GM18870 (cell line): ENCODE measurements at regions not wholly inside any gene's neighbourhood (a gene's known extent, or its start where the extent isn't known, plus 50 kb on each side); places are given as distances from the start of the nearest gene placed in this dataset.

ENCODE experiments used
- ATAC-seq: cut with Tn5 transposase; IDR thresholded peaks from one replicate; pipeline ENCODE4 v1.9.1; 2021; ENCODE audit warnings: moderate library complexity; ENCODE audit not compliant: unreplicated experiment

DNA sequence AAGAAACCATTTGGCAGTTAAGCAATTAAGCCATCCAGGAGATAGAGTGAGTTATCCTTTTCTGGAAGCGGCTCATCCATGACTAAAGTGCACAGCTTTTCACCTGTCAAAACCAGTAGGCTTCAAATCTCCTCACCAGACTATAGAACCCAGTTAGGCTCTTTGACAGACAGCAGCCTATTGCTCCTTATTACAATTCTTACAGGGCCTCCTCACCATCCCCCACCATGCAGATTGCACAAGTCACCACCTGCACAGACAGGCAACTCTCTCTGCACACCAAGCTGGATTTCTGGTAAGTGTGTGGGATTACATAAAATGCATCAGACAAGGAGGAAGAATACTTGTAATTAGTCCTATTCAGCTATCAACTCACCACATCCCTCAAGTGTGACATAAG, 301.6 kb downstream of the SNX13 start:
- ATAC-seq = no peak

DNA sequence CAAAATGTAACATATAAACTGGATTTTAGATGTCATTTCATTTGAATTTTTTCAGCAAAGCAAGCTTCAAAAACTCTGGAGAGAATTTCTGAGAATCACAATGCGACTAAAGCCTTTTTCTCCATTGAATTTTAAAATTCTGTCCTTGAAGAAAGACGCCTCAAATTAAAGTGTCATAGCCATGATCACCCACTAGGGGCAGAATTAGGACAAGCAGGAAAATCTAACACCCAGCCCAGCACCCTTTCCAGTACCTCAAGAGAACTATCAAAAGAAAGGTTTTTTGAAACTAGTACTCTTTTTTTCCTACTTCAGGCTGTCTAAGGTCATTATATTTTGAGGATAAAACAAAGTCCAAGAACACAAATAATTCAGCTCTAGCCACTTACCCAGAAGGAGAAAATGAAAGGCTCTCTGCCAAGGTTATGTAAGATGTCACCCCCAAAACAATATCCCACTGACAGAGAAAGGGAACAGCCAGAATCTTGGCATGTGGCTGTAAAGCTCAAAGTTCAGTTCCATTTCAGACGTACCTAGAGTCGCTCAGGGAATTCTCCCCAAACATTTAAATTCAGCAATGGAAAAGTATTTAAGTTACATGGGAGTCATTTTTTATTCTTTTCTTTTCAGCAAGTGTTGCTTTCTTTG, 299.4 kb downstream of the SNX13 start:
- ATAC-seq = peak; percentile 55

DNA sequence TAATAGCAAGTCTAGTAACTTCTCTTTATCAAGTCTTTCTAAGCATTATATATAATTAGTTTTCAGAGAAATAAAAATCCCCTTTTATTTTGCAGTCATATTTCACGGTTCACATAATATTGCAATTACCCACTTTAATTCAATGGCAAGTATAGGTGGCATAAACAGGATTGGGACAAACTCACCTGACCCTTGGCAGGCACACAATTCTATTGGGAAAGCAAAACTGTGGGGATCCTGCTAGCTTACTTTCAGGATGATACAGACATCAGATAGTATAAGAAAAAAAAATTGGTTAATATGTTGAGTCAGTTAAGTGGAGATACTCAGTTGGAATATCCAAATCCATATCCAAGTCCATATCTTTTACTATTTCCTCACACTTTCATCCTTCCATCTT, 294.8 kb downstream of the SNX13 start:
- ATAC-seq = no peak

DNA sequence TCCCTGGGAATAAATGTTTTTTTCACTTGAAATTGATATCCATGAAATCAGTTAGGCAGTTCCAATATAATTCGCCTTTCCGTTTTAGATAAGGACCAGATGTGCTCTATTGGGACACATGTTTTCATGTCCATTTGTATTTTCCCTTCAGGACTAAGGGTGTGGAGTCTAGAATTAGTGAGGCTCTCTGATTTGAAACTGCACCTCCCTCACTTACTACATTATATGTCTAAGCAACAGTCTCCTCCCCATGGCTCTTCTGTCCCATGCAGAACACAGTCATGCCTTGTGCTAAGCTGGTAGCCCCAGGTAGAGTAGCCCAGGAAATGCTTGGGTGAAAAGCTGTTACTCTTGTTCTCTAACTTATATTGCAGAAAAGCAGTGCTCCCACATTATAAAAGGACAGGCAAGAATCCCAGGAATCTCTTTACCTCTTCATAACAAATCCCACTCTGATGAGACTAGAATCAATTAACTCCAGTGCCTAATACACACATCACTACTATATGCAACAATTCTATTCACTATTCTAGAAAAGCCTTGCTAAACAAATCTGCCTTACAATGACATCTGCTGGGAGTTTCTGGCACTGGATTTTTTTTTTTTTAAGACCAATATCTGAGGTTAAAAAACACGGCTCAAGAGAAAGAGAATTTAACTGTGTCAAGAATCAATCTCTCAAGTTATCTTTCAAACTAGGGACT, 293.9 kb downstream of the SNX13 start:
- ATAC-seq = no peak

DNA sequence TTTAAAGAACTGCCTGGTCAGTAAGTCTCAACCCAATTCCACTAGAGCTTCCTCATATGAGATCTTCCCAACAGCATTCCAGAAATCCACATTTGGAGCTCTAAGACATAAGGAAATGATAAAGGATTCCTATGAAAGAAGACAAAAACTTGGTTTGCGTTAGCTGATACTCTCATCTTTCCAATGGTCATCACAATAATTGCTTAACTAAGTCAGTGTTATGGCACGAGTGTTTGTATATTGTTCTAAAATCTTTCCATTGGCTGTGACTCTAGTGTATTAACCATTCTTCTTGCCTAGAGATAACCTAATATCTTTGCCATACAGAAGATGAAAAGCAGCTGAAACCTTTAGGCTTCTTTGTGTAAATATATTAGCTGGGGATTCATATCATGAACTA, 289.0 kb downstream of the SNX13 start:
- ATAC-seq = no peak

DNA sequence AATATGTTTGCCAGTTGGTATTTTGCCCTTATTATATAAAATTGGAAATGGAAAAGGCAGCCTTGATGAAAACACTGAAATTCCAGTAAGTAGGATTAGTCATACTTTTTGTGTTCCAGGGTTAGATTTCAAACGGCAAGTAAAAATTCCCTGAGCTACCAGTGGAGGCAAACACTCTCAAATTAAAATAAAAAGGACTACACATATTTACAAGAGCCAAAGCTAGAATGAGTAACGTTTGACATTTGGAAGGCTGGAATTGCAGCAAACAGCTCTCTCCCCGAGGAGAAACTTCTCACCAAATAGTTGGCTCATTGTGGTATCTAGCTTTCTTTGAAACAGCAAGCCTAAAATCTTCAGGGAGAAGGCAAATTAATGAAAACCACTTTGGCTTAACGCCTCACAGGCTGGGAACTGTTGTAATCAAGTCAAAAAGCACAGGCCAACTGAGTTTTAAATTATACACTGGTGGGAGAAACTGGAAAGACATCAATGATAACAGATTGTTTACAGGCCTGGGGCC, 288.4 kb downstream of the SNX13 start:
- ATAC-seq = no peak

DNA sequence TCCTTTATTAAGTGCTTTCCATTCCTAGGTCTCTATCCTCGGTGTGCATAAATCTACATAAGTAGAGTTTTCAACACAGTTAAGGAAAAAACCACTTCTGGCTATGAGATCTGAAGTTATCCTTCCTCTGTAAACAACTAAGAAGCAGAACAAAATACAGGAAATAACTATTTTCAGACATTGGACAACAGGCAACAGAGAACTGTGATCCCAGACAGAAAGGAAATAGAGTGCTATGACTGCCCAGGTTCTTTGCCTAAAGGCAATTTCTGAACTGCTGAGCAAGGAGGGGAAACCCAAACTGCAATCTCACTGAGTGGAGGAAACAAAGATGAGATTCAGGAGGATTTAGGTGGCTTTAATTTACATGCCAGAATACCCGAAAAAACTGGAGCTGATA, 285.4 kb downstream of the SNX13 start:
- ATAC-seq = no peak

DNA sequence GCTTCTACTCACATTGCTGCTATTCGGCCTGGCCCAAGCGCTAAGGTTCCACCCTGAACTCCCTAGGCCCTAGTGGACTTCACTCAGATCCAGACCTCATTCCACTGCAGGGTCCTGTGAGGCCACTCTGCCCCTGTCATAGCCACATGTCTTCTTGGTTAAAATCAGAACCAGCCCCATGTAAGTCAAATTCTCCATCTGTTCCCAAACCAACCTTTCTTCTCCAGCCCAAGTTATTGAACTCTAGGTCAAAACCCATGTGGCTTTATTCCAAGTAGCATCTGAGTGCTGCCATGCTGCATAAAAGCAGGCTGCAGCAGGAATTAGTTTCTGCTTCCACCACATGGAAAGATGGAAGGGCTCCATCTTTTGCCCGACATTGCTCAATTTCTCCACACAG, 281.2 kb downstream of the SNX13 start:
- no peak for ATAC-seq

DNA sequence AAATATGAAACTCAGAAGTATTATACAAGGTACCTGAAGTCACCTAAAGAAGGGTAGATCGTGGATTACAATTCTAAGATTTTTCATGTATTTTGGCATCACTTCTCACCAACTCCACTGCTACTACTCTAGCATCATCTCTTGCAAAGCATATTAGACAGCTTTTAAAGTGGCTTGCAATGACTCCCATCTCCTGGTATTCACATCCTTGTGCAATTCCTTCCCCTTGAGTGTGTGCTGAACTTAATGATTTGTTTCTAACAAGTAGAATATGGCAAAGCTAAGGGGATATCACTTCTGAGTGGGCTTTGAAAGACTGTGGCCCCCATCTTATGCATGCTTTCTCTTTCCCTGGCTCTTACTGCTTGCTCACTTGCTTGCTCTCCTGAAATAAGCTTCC, 280.2 kb downstream of the SNX13 start:
- no peak for ATAC-seq

DNA sequence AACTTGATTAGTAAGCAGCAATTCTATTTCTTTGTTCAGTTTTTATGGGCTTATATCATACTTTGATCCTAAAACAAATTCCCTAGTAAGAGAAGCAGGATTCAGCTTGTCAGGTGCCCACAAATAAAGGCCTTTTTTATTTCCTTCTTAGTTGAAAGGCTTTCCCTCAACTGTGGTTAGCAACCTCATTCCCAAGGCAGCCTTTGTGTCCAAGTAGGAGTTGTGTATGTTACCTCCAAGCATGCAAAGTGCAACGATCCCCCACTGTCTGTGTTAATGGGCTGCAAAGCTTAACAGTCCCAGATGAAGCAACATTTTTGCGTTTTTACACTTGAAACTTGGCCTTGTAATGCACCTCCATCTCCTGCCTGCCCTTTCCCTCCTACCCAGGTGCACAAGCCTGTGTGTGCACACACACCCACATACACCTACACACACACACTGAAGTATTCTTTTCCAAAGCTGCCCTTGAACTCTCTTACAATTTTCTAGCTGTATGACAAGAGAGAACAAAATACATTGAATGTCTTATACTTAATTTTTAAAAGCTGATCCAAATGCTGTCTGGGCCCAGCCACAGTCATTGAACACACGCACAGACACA, 278.2 kb downstream of the SNX13 start:
- ATAC-seq = no peak

DNA sequence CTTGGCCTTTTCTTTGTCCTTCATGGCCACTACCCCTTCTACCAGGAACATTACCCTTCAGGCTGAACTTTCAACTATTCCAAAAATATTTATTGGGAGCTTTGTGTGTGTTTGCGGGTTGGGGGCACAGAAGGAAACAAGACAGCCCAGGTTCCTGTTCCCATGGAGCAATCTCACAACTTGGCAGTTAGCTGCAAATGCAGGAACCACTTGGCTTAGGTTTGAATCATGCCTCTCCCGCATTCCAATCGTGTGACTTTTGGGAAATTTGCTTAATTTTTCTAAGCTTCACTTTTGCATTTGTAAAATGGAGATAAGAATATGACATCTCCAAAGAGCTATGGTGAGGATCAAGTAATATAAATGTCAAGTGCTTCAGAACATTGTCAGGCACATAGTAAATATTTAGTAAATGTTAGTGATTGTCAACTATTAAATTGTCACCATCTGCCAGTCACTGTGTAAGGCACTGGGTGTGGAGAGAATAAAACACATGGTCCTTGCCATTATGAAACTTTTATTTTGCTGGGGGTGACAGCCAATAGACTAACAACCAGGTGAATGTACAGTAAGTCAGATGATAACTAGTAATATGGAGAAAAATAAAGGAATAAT, 277.1 kb downstream of the SNX13 start:
- no peak for ATAC-seq

DNA sequence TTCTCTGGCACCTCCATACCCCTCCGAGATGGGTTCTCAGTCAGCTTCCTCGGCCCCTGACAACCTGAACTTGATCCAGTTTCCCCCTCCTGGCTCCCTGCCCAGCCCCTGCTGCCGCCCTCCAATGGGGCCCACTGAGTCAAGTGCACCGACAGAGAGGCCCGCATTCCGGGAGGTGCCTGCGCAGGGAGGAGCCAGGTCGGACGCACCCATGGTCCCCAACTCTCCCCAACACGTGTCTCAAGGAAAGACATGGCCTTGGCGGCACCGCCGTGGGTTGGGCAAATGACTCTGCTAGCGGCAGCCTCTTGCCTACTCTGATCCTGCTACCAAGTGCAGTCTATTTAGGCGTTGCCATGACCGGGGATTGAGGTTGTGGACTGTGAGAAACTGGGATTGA, 275.3 kb downstream of the SNX13 start:
- ATAC-seq = no peak

DNA sequence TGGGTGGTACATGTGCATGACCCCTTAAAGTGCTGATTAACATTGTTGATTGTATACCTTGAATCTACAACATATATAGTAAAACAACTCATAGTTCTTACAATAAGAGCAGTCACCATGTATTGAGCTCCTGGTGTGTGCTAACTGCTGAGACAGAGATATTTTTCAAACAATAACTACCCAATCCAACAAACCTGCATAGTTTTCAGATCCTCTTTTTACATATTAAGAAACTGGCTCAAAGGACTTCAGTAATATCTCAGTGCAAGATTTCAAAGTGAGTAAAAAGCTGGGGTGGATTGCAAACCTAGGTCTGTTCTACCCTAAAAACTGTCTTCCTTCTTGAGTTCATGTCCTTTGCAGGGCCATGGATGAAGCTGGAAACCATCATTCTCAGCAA, 272.2 kb downstream of the SNX13 start:
- ATAC-seq = peak; percentile 60

DNA sequence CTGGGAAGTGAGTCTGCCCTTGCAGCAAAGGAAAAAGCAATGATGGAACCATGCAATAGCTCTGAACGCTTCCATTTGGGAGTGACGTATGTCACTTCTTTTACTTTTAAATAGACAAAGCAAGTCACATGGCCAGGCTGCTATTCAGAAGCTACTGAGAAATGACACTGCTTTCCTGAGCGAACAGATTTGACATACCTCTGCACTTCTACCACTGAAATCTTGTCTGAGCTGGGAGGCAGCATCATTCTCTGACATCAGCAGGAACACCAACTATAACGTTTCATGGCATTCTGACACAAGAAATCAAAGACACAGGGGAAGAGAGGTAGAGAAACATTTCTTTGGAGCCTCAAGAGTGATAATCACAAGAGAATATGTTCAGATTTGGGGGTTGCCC, 271.1 kb downstream of the SNX13 start:
- no peak for ATAC-seq

DNA sequence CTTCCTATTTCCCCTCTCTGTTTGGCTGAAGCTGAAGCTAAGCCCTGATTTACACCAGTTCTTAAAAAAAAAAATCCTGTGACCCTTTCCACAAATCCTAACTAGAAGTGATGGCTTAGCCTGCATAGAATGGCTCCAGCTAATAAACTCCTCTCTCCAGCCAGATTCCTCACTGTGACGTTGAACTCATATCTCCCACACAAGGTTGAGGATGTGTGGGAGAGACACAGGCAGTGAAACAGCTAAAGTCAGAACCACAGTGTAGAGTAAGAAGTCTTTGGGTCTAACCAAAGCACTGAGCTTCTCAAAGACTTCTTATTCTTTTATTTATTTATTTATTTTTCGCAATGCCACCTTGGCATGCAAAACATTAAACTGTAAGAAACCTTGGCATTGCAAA, 268.3 kb downstream of the SNX13 start:
- no peak for ATAC-seq

DNA sequence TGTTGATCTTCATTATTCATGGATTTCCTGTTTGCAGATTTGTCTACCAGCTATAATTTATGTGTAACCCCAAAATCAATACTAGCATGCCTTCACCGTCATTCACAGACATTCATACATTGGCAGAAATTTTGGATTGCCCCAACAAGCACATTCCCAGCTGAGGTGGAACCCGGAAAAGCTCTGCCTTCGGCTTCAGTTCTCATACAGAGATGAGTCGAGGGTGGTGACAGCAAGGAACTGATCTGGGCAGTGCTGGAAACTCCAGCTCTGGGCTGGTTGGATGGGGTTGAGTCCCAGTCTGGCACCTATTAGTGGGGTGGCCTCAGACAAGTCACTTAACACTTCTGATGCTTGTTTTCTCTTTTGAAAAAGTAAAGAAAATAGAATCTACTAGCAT, 267.5 kb downstream of the SNX13 start:
- ATAC-seq = no peak

DNA sequence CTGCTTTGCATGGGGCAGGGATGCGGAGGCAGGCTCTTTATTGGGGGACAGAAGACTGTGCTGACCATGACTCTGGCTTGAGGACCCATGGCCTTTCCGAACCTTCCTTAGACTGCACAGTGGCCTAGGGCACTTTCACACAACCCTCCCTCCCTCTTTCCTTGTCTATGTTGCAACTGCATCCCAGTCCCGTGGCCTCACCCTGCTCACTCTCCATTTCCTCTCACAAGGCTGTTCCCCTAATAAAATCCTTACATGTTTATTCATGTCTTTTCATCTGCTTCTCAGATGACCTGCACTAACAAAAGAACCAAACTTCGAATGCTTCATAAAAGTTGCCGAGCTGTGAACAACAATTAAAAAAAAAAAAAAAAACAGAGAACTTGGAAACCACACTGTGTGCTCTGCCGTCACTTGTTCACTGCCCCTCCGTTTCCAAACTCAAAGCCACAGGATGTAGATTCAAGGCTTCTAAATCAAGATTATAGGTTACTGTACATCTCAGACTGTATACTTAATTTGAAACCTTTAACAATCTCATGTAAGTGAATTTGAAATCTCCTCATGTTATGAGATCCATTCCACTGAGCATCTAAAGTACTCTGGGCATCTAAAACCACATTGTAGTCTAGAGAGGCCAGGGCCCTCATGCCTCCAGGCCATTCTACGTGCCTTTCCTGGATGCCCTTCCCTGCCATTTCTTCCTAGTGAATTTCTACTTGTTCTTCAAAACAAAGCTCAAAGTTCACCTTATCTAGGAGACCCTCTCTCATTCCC, 265.9 kb downstream of the SNX13 start:
- ATAC-seq = no peak

DNA sequence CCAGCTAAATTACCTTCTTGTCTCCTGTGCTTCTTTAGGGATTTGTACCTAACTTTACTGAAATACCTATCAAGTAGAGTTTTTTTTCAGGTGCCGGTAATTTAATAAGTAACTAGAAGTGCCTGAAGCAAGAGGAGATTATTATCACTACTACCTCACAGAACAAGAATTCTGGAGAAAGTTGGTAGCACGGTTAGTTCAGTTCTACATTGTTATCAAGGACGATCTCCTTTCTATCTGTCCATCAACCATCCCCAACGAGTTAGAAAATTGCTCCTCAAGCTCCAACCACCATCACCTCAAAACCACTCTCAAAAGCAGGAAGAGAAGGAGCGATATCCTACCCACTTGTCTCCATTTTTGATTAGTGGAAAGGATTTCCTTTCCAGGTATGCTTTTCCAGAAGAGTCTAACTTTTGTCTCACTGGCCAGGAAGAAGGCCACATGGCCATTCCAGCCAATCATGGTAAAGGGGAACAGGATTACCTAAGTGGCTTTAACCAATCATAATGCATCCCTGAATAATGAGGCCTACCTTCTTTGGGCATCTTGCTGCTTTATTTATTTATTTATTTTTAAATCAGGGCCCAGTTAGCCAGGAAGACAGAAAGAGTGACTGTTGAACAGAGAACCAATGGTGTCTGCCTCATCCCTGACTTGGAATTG, 265.2 kb downstream of the SNX13 start:
- ATAC-seq = no peak

DNA sequence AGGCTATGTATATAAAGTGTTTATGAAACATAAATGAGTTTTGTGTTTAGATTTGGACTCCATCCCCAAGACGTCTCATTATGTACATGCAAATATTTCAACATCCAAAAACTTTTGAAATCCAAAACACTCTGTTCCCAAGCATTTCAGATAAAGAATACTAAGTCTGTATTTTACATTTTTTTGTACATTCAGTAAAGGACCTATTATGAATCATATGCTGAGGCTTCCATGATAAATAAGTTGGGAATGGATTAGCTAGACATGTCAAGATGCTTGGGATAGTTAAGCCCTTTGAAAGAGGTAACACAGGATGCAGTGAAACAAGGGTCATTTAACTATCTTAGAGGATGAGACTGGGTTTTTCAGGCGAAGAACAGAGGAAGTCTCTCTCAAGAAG, 262.9 kb downstream of the SNX13 start:
- ATAC-seq = no peak

DNA sequence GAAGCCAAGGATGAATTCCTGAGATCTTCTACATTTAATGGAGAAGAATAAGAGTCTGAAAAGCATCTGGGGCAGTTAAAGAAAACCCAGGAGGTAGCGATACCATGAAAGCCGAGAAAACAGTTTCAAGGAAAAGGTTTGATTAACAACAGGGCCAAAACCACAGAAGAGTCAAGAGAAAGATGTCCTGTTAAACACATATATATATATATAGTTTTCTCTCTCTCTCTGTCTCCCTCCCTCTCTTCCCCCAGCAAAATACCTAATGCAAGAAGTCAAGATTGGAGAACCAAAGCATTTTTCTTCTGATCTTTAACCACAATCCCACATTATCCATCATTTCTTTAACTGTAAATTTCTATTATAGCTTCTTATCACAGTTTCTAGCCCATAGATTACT, 261.4 kb downstream of the SNX13 start:
- ATAC-seq = no peak

DNA sequence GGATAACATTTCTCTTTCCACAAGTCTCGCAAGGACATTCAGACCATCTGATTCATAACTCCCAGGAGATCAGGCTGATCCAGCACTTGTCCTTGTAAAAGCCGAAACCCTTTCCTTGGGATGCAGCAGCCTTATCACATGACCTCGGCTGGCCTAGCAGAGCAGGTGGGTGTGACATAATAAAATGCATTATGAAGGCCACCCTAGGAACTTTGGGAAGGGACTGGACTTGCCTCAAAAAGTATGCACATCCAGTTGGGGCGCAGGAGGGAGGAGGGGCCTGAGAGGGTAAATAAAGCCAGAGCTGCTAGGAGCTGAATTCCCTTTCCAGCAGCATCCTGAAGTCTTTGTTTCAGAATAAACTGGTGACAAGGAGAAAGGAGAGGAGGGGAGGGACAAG, 260.8 kb downstream of the SNX13 start:
- ATAC-seq = no peak
